GM10847 (cell line): ENCODE measurements at regions not wholly inside any gene's neighbourhood (a gene's known extent, or its start where the extent isn't known, plus 50 kb on each side); places are given as distances from the start of the nearest gene placed in this dataset.

Source experiments
- POLR2A ChIP-seq: IDR thresholded peaks from 2 replicates; pipeline ENCODE4 v1.6.1; 2011; ENCODE audit not compliant: insufficient read length; ENCODE audit errors: extremely low read depth

- TF ChIP-seq POLR2A: no peak
These were observed 82.1 kb downstream of the C9orf152 start for GRCh38 chr9:110125763-110126351.

- TF ChIP-seq POLR2A: no peak
These were observed 81.4 kb downstream of the C9orf152 start for GRCh38 chr9:110126499-110126941.

GRCh38 chr9:110126986-110127864 lies 80.7 kb downstream of the C9orf152 start:
- TF ChIP-seq POLR2A: no peak

- no peak for TF ChIP-seq POLR2A
These were observed 79.2 kb downstream of the C9orf152 start for GRCh38 chr9:110128664-110129329.

GRCh38 chr9:110129425-110129824 lies 78.5 kb downstream of the C9orf152 start:
- TF ChIP-seq POLR2A: no peak

- no peak for TF ChIP-seq POLR2A
These were observed 77.7 kb downstream of the C9orf152 start for GRCh38 chr9:110130211-110130610.

GRCh38 chr9:110130791-110131416 lies 77.1 kb downstream of the C9orf152 start:
- no peak for TF ChIP-seq POLR2A

- TF ChIP-seq POLR2A: no peak
These were observed 76.5 kb downstream of the C9orf152 start for GRCh38 chr9:110131499-110131898.

- no peak for TF ChIP-seq POLR2A
These were observed 74.9 kb downstream of the C9orf152 start for GRCh38 chr9:110133059-110133458.

- no peak for TF ChIP-seq POLR2A
These were observed 74.2 kb downstream of the C9orf152 start for GRCh38 chr9:110133608-110134210.

GRCh38 chr9:110135846-110136245 lies 72.1 kb downstream of the C9orf152 start:
- TF ChIP-seq POLR2A: no peak

GRCh38 chr9:110136802-110137201 lies 71.2 kb downstream of the C9orf152 start:
- TF ChIP-seq POLR2A: no peak

GRCh38 chr9:110140276-110140675 lies 67.7 kb downstream of the C9orf152 start:
- TF ChIP-seq POLR2A: no peak

- TF ChIP-seq POLR2A: no peak
These were observed 66.6 kb downstream of the C9orf152 start for GRCh38 chr9:110141227-110141793.

GRCh38 chr9:110142253-110142652 lies 65.7 kb downstream of the C9orf152 start:
- TF ChIP-seq POLR2A: no peak
